Astrocyte of the spinal cord (primary cell): ENCODE measurements at regions not wholly inside any gene's neighbourhood (a gene's known extent, or its start where the extent isn't known, plus 50 kb on each side); places are given as distances from the start of the nearest gene placed in this dataset.

Experiments used
- DNase-seq: peaks from one replicate; pipeline ENCODE4 v3.0.0; 2011; ENCODE audit warnings: low read depth, low spot score
- H3K4me3 ChIP-seq: 2 replicates; pipeline ENCODE4 v1.5.1; 2011; ENCODE audit warnings: low read depth, mild to moderate bottlenecking, low read length, moderate library complexity
- CTCF ChIP-seq: IDR thresholded peaks from 2 replicates; pipeline ENCODE4 v1.5.1; 2012; ENCODE audit warnings: low read depth, mild to moderate bottlenecking, low read length, inconsistent platforms
- in situ Hi-C: cut with HindIII; loops from 2 replicates; pipeline ENCODE4 v1.10.0; 2017; ENCODE audit warnings: low sequenced_read_pairs

- no peak overlapping the region for H3K4me3 ChIP-seq
- TF ChIP-seq CTCF: no peak
- in situ Hi-C loops: no loop called here
- no peak for DNase-seq
These were observed 182.0 kb upstream of the BCOR start for GRCh38 chrX:40279762-40280161.

- DNase-seq: no peak
- in situ Hi-C loops: no loop called here
- TF ChIP-seq CTCF: no peak
- H3K4me3 ChIP-seq: no peak overlapping the region
These were observed 181.3 kb upstream of the BCOR start for GRCh38 chrX:40279091-40279430.

- DNase-seq: peak; percentile 49
- H3K4me3 ChIP-seq: no peak overlapping the region
- in situ Hi-C loops: no loop called here
- TF ChIP-seq CTCF: no peak
These were observed 180.8 kb upstream of the BCOR start for GRCh38 chrX:40278340-40279090.

- TF ChIP-seq CTCF: no peak
- in situ Hi-C loops: no loop called here
- no peak overlapping the region for H3K4me3 ChIP-seq
- DNase-seq: no peak
These were observed 179.9 kb upstream of the BCOR start for GRCh38 chrX:40277672-40278071.

- no peak overlapping the region for H3K4me3 ChIP-seq
- DNase-seq: no peak
- TF ChIP-seq CTCF: no peak
- in situ Hi-C loops: no loop called here
These were observed 175.7 kb upstream of the BCOR start for GRCh38 chrX:40273356-40274050.

- in situ Hi-C loops: no loop called here
- H3K4me3 ChIP-seq: no peak overlapping the region
- no peak for TF ChIP-seq CTCF
- no peak for DNase-seq
These were observed 175.0 kb upstream of the BCOR start for GRCh38 chrX:40272776-40273175.
